Prostate gland (tissue), 2 donors: ENCODE measurements at regions not wholly inside any gene's neighbourhood (a gene's known extent, or its start where the extent isn't known, plus 50 kb on each side); places are given as distances from the start of the nearest gene placed in this dataset.

Source experiments
- POLR2A ChIP-seq: fragments of 450-650 bp; IDR thresholded peaks from one replicate; pipeline ENCODE4 v1.6.1; 2016; ENCODE audit warnings: antibody characterized with exemption, mild to moderate bottlenecking
- POLR2AphosphoS5 ChIP-seq: sonication (generic); formaldehyde crosslinking; IDR thresholded peaks from one replicate; pipeline ENCODE4 v1.6.1; 2017; ENCODE audit warnings: antibody characterized with exemption
- TF ChIP-seq, protein P1 (sequence below), 4 experiments: fragments of 200-600 bp in 2 of 4; fragments of 450-650 bp in 2 of 4; sonication (generic) in 2 of 4; IDR thresholded peaks; 1 replicate in 3 of 4; 2 replicates in 1 of 4; pipeline ENCODE4 v1.5.1; 2016 to 2019; ENCODE audit warnings: antibody characterized with exemption in 4 of 4, mild to moderate bottlenecking in 2 of 4, moderate library complexity in 2 of 4

DNA sequence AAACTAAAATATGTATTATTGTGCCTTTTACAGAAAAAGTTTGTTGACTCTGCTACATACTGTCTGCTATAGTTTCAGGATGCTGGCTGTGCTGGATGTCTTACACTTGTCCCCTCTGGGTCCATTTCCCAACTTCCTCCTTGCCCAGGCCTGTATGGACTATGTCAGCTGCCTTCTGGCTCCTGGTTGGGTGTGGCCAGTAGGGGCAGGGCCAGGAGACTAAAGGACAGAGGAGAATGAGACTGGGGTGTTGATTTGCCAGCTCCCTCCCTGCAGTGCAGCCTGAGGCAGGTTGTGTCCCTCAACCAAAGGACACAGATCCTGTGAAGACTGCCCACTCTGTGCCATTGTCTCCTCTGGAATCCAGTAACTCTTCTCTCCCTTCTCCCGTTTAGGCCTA, 90.6 kb upstream of the UBE2E2 start:
- TF ChIP-seq, protein P1, sequence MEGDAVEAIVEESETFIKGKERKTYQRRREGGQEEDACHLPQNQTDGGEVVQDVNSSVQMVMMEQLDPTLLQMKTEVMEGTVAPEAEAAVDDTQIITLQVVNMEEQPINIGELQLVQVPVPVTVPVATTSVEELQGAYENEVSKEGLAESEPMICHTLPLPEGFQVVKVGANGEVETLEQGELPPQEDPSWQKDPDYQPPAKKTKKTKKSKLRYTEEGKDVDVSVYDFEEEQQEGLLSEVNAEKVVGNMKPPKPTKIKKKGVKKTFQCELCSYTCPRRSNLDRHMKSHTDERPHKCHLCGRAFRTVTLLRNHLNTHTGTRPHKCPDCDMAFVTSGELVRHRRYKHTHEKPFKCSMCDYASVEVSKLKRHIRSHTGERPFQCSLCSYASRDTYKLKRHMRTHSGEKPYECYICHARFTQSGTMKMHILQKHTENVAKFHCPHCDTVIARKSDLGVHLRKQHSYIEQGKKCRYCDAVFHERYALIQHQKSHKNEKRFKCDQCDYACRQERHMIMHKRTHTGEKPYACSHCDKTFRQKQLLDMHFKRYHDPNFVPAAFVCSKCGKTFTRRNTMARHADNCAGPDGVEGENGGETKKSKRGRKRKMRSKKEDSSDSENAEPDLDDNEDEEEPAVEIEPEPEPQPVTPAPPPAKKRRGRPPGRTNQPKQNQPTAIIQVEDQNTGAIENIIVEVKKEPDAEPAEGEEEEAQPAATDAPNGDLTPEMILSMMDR (IDR thresholded peaks at IDR 0.05): no peak
- no peak for TF ChIP-seq POLR2A
- no peak for TF ChIP-seq POLR2AphosphoS5
